HCT116 (cell line): ENCODE measurements at regions not wholly inside any gene's neighbourhood (a gene's known extent, or its start where the extent isn't known, plus 50 kb on each side); places are given as distances from the start of the nearest gene placed in this dataset.

ENCODE experiments used
- ATAC-seq: fragments of 200-7000 bp; cut with Tn5 transposase; 2 replicates; pipeline ENCODE4 v1.9.1; 2020; ENCODE audit warnings: mild to moderate bottlenecking, moderate library complexity
- BruUV-seq: library from RNA; stranded (reverse); fragments of 400-500 nt; replicated peaks from 2 replicates; lab custom pipeline; 2021; lab: Mats Ljungman, UMichigan
- CTCF ChIA-PET: fragments of 300-600 bp; sonication (Branson Sonifier 250); formaldehyde crosslinking; loops from one replicate; lab custom pipeline; 2021; ENCODE audit warnings: antibody characterized with exemption; lab: Charles Lee
- POLR2A ChIA-PET: fragments of 300-600, 350-600 bp; sonication (Branson Sonifier 250); formaldehyde crosslinking; loops from one replicate; lab custom pipeline; 2021; ENCODE audit warnings: antibody characterized with exemption; lab: Charles Lee
- RAD21 ChIA-PET, 2 experiments: fragments of 300-600 bp; sonication (Branson Sonifier 250); formaldehyde crosslinking; loops; one replicate each; lab custom pipeline; 2023; ENCODE audit warnings: low total read pairs in 2 of 2; ENCODE audit not compliant: uncharacterized antibody in 2 of 2, unreplicated experiment in 2 of 2, low non-redundant PET in 1 of 2; lab: Charles Lee
- DNase-seq: peaks from one replicate; pipeline ENCODE4 v3.0.0-alpha.2; 2010; ENCODE audit warnings: low read depth, low spot score
- H2AFZ ChIP-seq: fragments of 200-600 bp; shearing (Covaris generic), sonication (generic); 2 replicates; pipeline ENCODE4 v1.6.1; 2017; ENCODE audit warnings: low read depth, mixed run types, mixed read lengths, antibody characterized with exemption, low read length; ENCODE audit not compliant: poor library complexity, severe bottlenecking
- H3K27ac ChIP-seq: 2 replicates; pipeline ENCODE4 v1.5.1; 2012; ENCODE audit warnings: low read depth, low read length
- H3K27me3 ChIP-seq: fragments of 200-600 bp; sonication (generic); 2 replicates; pipeline ENCODE4 v1.6.1; 2016; ENCODE audit warnings: mixed run types, low read length, mixed read lengths; ENCODE audit not compliant: insufficient read depth
- H3K36me3 ChIP-seq, 2 experiments: fragments of 200-500 bp in 1 of 2; fragments of 200-600 bp in 1 of 2; sonication (Bioruptor generic) in 1 of 2; sonication (generic) in 1 of 2; 2 replicates each; pipeline versions ENCODE4 v1.5.1 to v1.6.1; 2014 to 2016; ENCODE audit warnings: low read length in 2 of 2, inconsistent platforms in 1 of 2, mixed read lengths in 1 of 2, mixed run types in 1 of 2; ENCODE audit not compliant: insufficient read depth in 2 of 2, control insufficient read depth in 1 of 2
- H3K4me1 ChIP-seq, 2 experiments: fragments of 200-600 bp in 1 of 2; sonication (generic) in 1 of 2; 2 replicates each; pipeline versions ENCODE4 v1.5.1 to v1.6.1; 2012 to 2017; ENCODE audit warnings: low read length in 2 of 2, inconsistent platforms in 1 of 2, mild to moderate bottlenecking in 1 of 2, mixed read lengths in 1 of 2, mixed run types in 1 of 2, moderate library complexity in 1 of 2; ENCODE audit not compliant: insufficient read depth in 2 of 2, control insufficient read depth in 1 of 2
- H3K4me2 ChIP-seq: fragments of 200-600 bp; sonication (generic); 2 replicates; pipeline ENCODE4 v1.6.1; 2017; ENCODE audit warnings: mixed run types, low read length, mixed read lengths
- H3K4me3 ChIP-seq, 2 experiments: fragments of 200-600 bp in 1 of 2; sonication (generic) in 1 of 2; replicated peaks in 1 of 2; 2 replicates each; pipeline ENCODE4 v1.5.1; 2011 to 2016; ENCODE audit warnings: low read length in 2 of 2, control low read depth in 1 of 2, low read depth in 1 of 2, mild to moderate bottlenecking in 1 of 2, mixed read lengths in 1 of 2, mixed run types in 1 of 2
- H3K79me2 ChIP-seq: fragments of 200-600 bp; sonication (generic); 2 replicates; pipeline ENCODE4 v1.6.1; 2017; ENCODE audit warnings: mild to moderate bottlenecking, mixed run types, low read length, moderate library complexity, mixed read lengths; ENCODE audit not compliant: insufficient read depth
- H3K9ac ChIP-seq: fragments of 200-600 bp; sonication (generic); 2 replicates; pipeline ENCODE4 v1.6.1; 2016; ENCODE audit warnings: low read length, mixed read lengths
- H3K9me2 ChIP-seq: fragments of 200-600 bp; sonication (generic), shearing (Covaris generic); 2 replicates; pipeline ENCODE4 v1.6.1; 2017; ENCODE audit warnings: mixed run types, mild to moderate bottlenecking, moderate library complexity; ENCODE audit not compliant: insufficient read depth
- H3K9me3 ChIP-seq, 2 experiments: fragments of 200-500 bp in 1 of 2; fragments of 200-600 bp in 1 of 2; sonication (Bioruptor generic) in 1 of 2; sonication (generic) in 1 of 2; 2 replicates each; pipeline ENCODE4 v1.6.1; 2014 to 2017; ENCODE audit warnings: low read length in 2 of 2, mixed read lengths in 2 of 2, inconsistent platforms in 1 of 2, low read depth in 1 of 2, mild to moderate bottlenecking in 1 of 2, mixed run types in 1 of 2, moderate library complexity in 1 of 2; ENCODE audit not compliant: control insufficient read depth in 1 of 2, insufficient read depth in 1 of 2
- H4K20me1 ChIP-seq: fragments of 200-600 bp; sonication (generic), shearing (Covaris generic); 2 replicates; pipeline ENCODE4 v1.6.1; 2017; ENCODE audit warnings: mixed run types, mild to moderate bottlenecking, moderate library complexity; ENCODE audit not compliant: insufficient read depth
- CTCF ChIP-seq, 3 experiments: fragments of 200-600 bp in 1 of 3; sonication (generic) in 1 of 3; IDR thresholded peaks in 2 of 3; conservative IDR thresholded peaks in 1 of 3; 2 replicates each; pipeline ENCODE4 v1.5.1; 2012 to 2017; ENCODE audit warnings: low read depth in 2 of 3, low read length in 2 of 3, antibody characterized with exemption in 1 of 3, borderline replicate concordance in 1 of 3, control low read depth in 1 of 3, mild to moderate bottlenecking in 1 of 3, mixed read lengths in 1 of 3, mixed run types in 1 of 3, moderate library complexity in 1 of 3; ENCODE audit not compliant: insufficient read depth in 1 of 3
- ELF1 ChIP-seq: IDR thresholded peaks from 2 replicates; pipeline ENCODE4 v1.6.1; 2012; ENCODE audit warnings: low read depth, borderline replicate concordance
- EZH2 ChIP-seq: fragments of 200-600 bp; sonication (generic); IDR thresholded peaks from 2 replicates; pipeline ENCODE4 v1.6.1; 2017; ENCODE audit warnings: antibody characterized with exemption, mixed run types
- EZH2phosphoT487 ChIP-seq: fragments of 200-600 bp; IDR thresholded peaks from 2 replicates; pipeline ENCODE4 v1.6.1; 2018; ENCODE audit warnings: antibody characterized with exemption, borderline replicate concordance
- FOSL1 ChIP-seq: IDR thresholded peaks from 2 replicates; pipeline ENCODE4 v1.6.1; 2012; ENCODE audit warnings: low read depth
- JUND ChIP-seq: IDR thresholded peaks from 2 replicates; pipeline ENCODE4 v1.6.1; 2012
- MAX ChIP-seq: IDR thresholded peaks from 2 replicates; pipeline ENCODE4 v1.6.1; 2012
- POLR2A ChIP-seq: IDR thresholded peaks from 2 replicates; pipeline ENCODE4 v1.7.0; 2011; ENCODE audit warnings: borderline replicate concordance; ENCODE audit not compliant: insufficient read depth, insufficient read length; ENCODE audit errors: extremely low read depth
- POLR2AphosphoS5 ChIP-seq: IDR thresholded peaks from 2 replicates; pipeline ENCODE4 v1.6.1; 2011; ENCODE audit warnings: mild to moderate bottlenecking, low read depth, low read length, moderate library complexity
- SIN3A ChIP-seq: IDR thresholded peaks from 2 replicates; pipeline ENCODE4 v1.6.1; 2012; ENCODE audit warnings: low read depth
- SRF ChIP-seq: IDR thresholded peaks from 2 replicates; pipeline ENCODE4 v1.6.1; 2012; ENCODE audit warnings: low read depth
- TCF7L2 ChIP-seq: IDR thresholded peaks from 2 replicates; pipeline ENCODE4 v1.7.0; 2011; ENCODE audit warnings: borderline replicate concordance, inconsistent platforms; ENCODE audit not compliant: insufficient read depth, insufficient read length; ENCODE audit errors: extremely low read depth
- ZFX ChIP-seq: fragments of 450-650 bp; IDR thresholded peaks from 2 replicates; pipeline ENCODE4 v1.6.1; 2017
- intact Hi-C: fragments of 100-400 bp; cut with micrococcal nuclease; formaldehyde crosslinking; loops from 2 replicates; pipeline ENCODE4 v1.10.0; 2022

- ChIA-PET CTCF (no interaction called here), RAD21 (interaction anchor here in 1 of 2 experiments (0.7 kb wide), 1 partner anchor 215 kb away, joined by 3 read pairs; no protein-coding TSS in a partner anchor), POLR2A (no interaction called here)
- Histone ChIP-seq H3K27ac (no peak overlapping the region), H3K9me2 (no peaks in the 10 kb centered on the region), H3K36me3 (no peaks in the 10 kb centered on the region), H4K20me1 (no peaks in the 10 kb centered on the region), H3K4me2 (no peak overlapping the region), H3K27me3 (no peaks in the 10 kb centered on the region), H3K9ac (no peak overlapping the region), H3K4me3 (no peak overlapping the region), H2AFZ (no peak overlapping the region), H3K9me3 (no peaks in the 10 kb centered on the region), H3K79me2 (no peaks in the 10 kb centered on the region), H3K4me1 (no peaks in the 10 kb centered on the region)
- TF ChIP-seq MAX, result no peak
- TF ChIP-seq TCF7L2, result no peak
- no peak for TF ChIP-seq ZFX
- TF ChIP-seq POLR2AphosphoS5, result no peak
- no peak for TF ChIP-seq EZH2
- TF ChIP-seq EZH2phosphoT487, result no peak
- no peak for TF ChIP-seq CTCF (IDR thresholded peaks at IDR 0.05 in 2 of 3, conservative IDR thresholded peaks at IDR 0.05 in 1 of 3; ENCODE audit: borderline replicate concordance in 1 of 3, insufficient read depth in 1 of 3, low read depth in 2 of 3, low read length in 2 of 3)
- TF ChIP-seq SIN3A, result no peak
- TF ChIP-seq JUND, result no peak
- no peak for TF ChIP-seq POLR2A
- no peak for TF ChIP-seq SRF
- TF ChIP-seq FOSL1, result no peak
- TF ChIP-seq ELF1, result no peak
- DNase-seq (no peak), ATAC-seq (no peak)
- no TSS peak for BruUV-seq
- intact Hi-C loops, result loop anchor here (2.0 kb wide), 1 partner anchor 20 kb away; no protein-coding TSS in a partner anchor
These were observed 191.7 kb upstream of the PPFIA2 start for GRCh38 chr12:81950871-81951270.
